Renal cortex interstitium (tissue), 11 donors: ENCODE measurements at regions not wholly inside any gene's neighbourhood (a gene's known extent, or its start where the extent isn't known, plus 50 kb on each side); places are given as distances from the start of the nearest gene placed in this dataset.

Experiments used
- DNase-seq, 11 donors: peaks; one replicate each; pipeline ENCODE4 v3.0.0-alpha.2; 2013; ENCODE audit warnings: low read depth in 9 of 11, low spot score in 4 of 11; ENCODE audit errors: extremely low read depth in 1 of 11

GRCh38 chr1:5503556-5504363 is 488.5 kb downstream of the NPHP4 start:
- no peak for DNase-seq

GRCh38 chr1:5502311-5503194 is 489.7 kb downstream of the NPHP4 start:
- DNase-seq: no peak

GRCh38 chr1:5501206-5501930 is 490.9 kb downstream of the NPHP4 start:
- DNase-seq: no peak

- DNase-seq: no peak
Observed at GRCh38 chr1:5500541-5500940, 491.7 kb downstream of the NPHP4 start.

- no peak for DNase-seq
Observed at GRCh38 chr1:5497503-5497902, 494.7 kb downstream of the NPHP4 start.

- no peak for DNase-seq
Observed at GRCh38 chr1:5495596-5496410, 496.4 kb downstream of the NPHP4 start.

- no peak for DNase-seq
Observed at GRCh38 chr1:5494518-5494917, 497.7 kb downstream of the NPHP4 start.

GRCh38 chr1:5493851-5494311 is 498.3 kb downstream of the NPHP4 start:
- no peak for DNase-seq

- DNase-seq: no peak
Observed at GRCh38 chr1:5493275-5493674, 498.9 kb downstream of the NPHP4 start.

- no peak for DNase-seq
Observed at GRCh38 chr1:5492846-5493245, 499.4 kb downstream of the NPHP4 start.

GRCh38 chr1:5491207-5491904 is 500.9 kb downstream of the NPHP4 start:
- no peak for DNase-seq

GRCh38 chr1:5490635-5491034 is 501.6 kb downstream of the NPHP4 start:
- peak in 3 of 11 donors; percentile 11 to 21 (median 20) for DNase-seq

- DNase-seq: no peak
Observed at GRCh38 chr1:5488448-5488847, 503.8 kb downstream of the NPHP4 start.

- DNase-seq: no peak
Observed at GRCh38 chr1:5485968-5486696, 506.1 kb downstream of the NPHP4 start.

- no peak for DNase-seq
Observed at GRCh38 chr1:5485436-5485835, 506.8 kb downstream of the NPHP4 start.

- no peak for DNase-seq
Observed at GRCh38 chr1:5484451-5485165, 507.6 kb downstream of the NPHP4 start.

- DNase-seq: no peak
Observed at GRCh38 chr1:5481889-5482288, 510.3 kb downstream of the NPHP4 start.
